GM23338 (cell line): ENCODE measurements at regions not wholly inside any gene's neighbourhood (a gene's known extent, or its start where the extent isn't known, plus 50 kb on each side); places are given as distances from the start of the nearest gene placed in this dataset.

ENCODE experiments used
- CREB1 ChIP-seq: fragments of 250-450 bp; sonication (Bioruptor Pico); IDR thresholded peaks from 2 replicates; pipeline ENCODE4 v1.5.0; 2020; ENCODE audit warnings: low read depth, mild to moderate bottlenecking, moderate library complexity
- CTCF ChIP-seq, 2 experiments: fragments of 200-600 bp in 1 of 2; sonication (generic) in 1 of 2; conservative IDR thresholded peaks; 2 replicates each; pipeline versions ENCODE4 v1.5.1 to v1.6.1; 2016 to 2017; ENCODE audit warnings: antibody characterized with exemption in 2 of 2, low read depth in 2 of 2, mild to moderate bottlenecking in 2 of 2, moderate library complexity in 1 of 2
- ETS1 ChIP-seq: IDR thresholded peaks from 2 replicates; pipeline ENCODE4 v1.6.1; 2016; ENCODE audit warnings: antibody characterized with exemption
- EZH2 ChIP-seq: fragments of 200-600 bp; sonication (generic); IDR thresholded peaks from one replicate; pipeline ENCODE4 v1.8.0; 2017; ENCODE audit warnings: antibody characterized with exemption, mild to moderate bottlenecking, low read depth; ENCODE audit not compliant: unreplicated experiment
- EZH2phosphoT487 ChIP-seq: fragments of 200-600 bp; sonication (generic); IDR thresholded peaks from one replicate; pipeline ENCODE4 v1.8.1; 2018; ENCODE audit warnings: antibody characterized with exemption; ENCODE audit not compliant: unreplicated experiment
- JUNB ChIP-seq: IDR thresholded peaks from one replicate; pipeline ENCODE4 v1.6.1; 2016; ENCODE audit warnings: antibody characterized with exemption; ENCODE audit not compliant: unreplicated experiment
- NANOG ChIP-seq: IDR thresholded peaks from 2 replicates; pipeline ENCODE4 v1.6.1; 2016; ENCODE audit warnings: antibody characterized with exemption, borderline replicate concordance
- POLR2AphosphoS5 ChIP-seq: IDR thresholded peaks from 2 replicates; pipeline ENCODE4 v1.6.1; 2016; ENCODE audit warnings: antibody characterized with exemption, low read depth
- ZNF114 ChIP-seq: fragments of 250-450 bp; sonication (Bioruptor Pico); IDR thresholded peaks from 2 replicates; pipeline ENCODE4 v1.5.0; 2020; ENCODE audit warnings: mild to moderate bottlenecking, moderate library complexity
- ZNF331 ChIP-seq: fragments of 250-450 bp; sonication (Bioruptor Pico); IDR thresholded peaks from 2 replicates; pipeline ENCODE4 v1.5.0; 2020; ENCODE audit warnings: low read depth, mild to moderate bottlenecking, moderate library complexity
- ZNF462 ChIP-seq: fragments of 250-450 bp; sonication (Bioruptor Pico); IDR thresholded peaks from 2 replicates; pipeline ENCODE4 v1.5.0; 2020; ENCODE audit warnings: mild to moderate bottlenecking, moderate library complexity
- TF ChIP-seq, protein P1 (sequence below): IDR thresholded peaks from one replicate; pipeline ENCODE4 v1.6.1; 2018; ENCODE audit warnings: antibody characterized with exemption; ENCODE audit not compliant: unreplicated experiment

DNA sequence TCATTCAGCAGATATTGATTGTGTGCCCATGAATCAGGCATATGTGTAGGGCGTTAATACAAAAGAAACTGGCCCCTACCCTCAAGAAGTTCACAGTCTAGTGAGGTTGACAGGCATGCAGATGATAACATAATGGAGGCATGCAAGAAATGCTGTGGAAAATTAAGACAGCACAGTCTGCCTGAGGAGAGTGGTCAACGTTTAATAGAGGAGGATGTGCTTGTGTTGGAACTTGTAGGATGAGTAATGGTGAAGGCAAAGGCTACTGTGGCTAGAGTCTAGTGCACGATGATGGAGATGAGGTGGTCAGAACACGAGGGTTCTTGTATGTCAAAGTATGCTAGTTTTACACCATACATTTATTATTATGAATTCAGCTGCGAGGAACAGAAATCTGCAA is 295.7 kb downstream of the SOX2 start:
- TF ChIP-seq POLR2AphosphoS5 = no peak
- TF ChIP-seq CTCF (conservative IDR thresholded peaks at IDR 0.05; ENCODE audit: low read depth in 2 of 2) = no peak
- TF ChIP-seq, protein P1, sequence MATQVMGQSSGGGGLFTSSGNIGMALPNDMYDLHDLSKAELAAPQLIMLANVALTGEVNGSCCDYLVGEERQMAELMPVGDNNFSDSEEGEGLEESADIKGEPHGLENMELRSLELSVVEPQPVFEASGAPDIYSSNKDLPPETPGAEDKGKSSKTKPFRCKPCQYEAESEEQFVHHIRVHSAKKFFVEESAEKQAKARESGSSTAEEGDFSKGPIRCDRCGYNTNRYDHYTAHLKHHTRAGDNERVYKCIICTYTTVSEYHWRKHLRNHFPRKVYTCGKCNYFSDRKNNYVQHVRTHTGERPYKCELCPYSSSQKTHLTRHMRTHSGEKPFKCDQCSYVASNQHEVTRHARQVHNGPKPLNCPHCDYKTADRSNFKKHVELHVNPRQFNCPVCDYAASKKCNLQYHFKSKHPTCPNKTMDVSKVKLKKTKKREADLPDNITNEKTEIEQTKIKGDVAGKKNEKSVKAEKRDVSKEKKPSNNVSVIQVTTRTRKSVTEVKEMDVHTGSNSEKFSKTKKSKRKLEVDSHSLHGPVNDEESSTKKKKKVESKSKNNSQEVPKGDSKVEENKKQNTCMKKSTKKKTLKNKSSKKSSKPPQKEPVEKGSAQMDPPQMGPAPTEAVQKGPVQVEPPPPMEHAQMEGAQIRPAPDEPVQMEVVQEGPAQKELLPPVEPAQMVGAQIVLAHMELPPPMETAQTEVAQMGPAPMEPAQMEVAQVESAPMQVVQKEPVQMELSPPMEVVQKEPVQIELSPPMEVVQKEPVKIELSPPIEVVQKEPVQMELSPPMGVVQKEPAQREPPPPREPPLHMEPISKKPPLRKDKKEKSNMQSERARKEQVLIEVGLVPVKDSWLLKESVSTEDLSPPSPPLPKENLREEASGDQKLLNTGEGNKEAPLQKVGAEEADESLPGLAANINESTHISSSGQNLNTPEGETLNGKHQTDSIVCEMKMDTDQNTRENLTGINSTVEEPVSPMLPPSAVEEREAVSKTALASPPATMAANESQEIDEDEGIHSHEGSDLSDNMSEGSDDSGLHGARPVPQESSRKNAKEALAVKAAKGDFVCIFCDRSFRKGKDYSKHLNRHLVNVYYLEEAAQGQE = no peak
- TF ChIP-seq EZH2phosphoT487 = no peak
- no peak for TF ChIP-seq CREB1 (CRISPR knock-in tag)
- TF ChIP-seq NANOG = no peak
- no peak for TF ChIP-seq JUNB
- no peak for TF ChIP-seq EZH2
- no peak for TF ChIP-seq ETS1
- no peak for TF ChIP-seq ZNF114 (CRISPR knock-in tag)
- TF ChIP-seq ZNF331 (CRISPR knock-in tag) = no peak
- no peak for TF ChIP-seq ZNF462 (CRISPR knock-in tag)
